GM23338 (cell line): ENCODE measurements at regions not wholly inside any gene's neighbourhood (a gene's known extent, or its start where the extent isn't known, plus 50 kb on each side); places are given as distances from the start of the nearest gene placed in this dataset.
A peak's percentile ranks its signal among the peaks of the same experiment; 100 is the strongest.

Experiments used
- ATAC-seq: fragments of 200-7000 bp; cut with Tn5 transposase; 3 replicates; pipeline ENCODE4 v1.9.1; 2020
- DNase-seq: peaks from one replicate; pipeline ENCODE4 v3.0.0-alpha.2; 2015; ENCODE audit warnings: low spot score
- H2AFZ ChIP-seq: fragments of 200-600 bp; sonication (generic); 2 replicates; pipeline ENCODE4 v1.8.0; 2016; ENCODE audit warnings: antibody characterized with exemption, mild to moderate bottlenecking, moderate library complexity
- H3F3A ChIP-seq: fragments of 200-600 bp; sonication (generic); replicated peaks from 2 replicates; pipeline ENCODE4 v1.8.0; 2017; ENCODE audit warnings: antibody characterized with exemption, mixed run types, low read depth
- H3K27ac ChIP-seq: fragments of 200-600 bp; sonication (generic); 2 replicates; pipeline ENCODE4 v1.6.1; 2016; ENCODE audit warnings: low read depth
- H3K27me3 ChIP-seq: fragments of 200-600 bp; sonication (generic); 2 replicates; pipeline ENCODE4 v1.8.0; 2016; ENCODE audit warnings: mild to moderate bottlenecking, mixed run types, moderate library complexity; ENCODE audit not compliant: insufficient read depth
- H3K36me3 ChIP-seq: fragments of 200-600 bp; sonication (generic); 2 replicates; pipeline ENCODE4 v1.8.0; 2016; ENCODE audit warnings: mild to moderate bottlenecking; ENCODE audit not compliant: insufficient read depth
- H3K4me1 ChIP-seq: fragments of 200-600 bp; sonication (generic); 2 replicates; pipeline ENCODE4 v1.8.0; 2016; ENCODE audit warnings: mild to moderate bottlenecking, moderate library complexity; ENCODE audit not compliant: insufficient read depth
- H3K4me2 ChIP-seq: fragments of 200-600 bp; sonication (generic); 2 replicates; pipeline ENCODE4 v1.7.1; 2017; ENCODE audit warnings: mixed run types
- H3K4me3 ChIP-seq: fragments of 200-600 bp; sonication (generic); 2 replicates; pipeline ENCODE4 v1.6.1; 2016; ENCODE audit warnings: mixed run types
- H3K79me2 ChIP-seq: fragments of 200-600 bp; sonication (generic); replicated peaks from 2 replicates; pipeline ENCODE4 v1.8.0; 2017; ENCODE audit warnings: mild to moderate bottlenecking; ENCODE audit not compliant: insufficient read depth
- H3K9me2 ChIP-seq: fragments of 200-600 bp; sonication (generic); 2 replicates; pipeline ENCODE4 v1.8.0; 2017; ENCODE audit not compliant: insufficient read depth
- H4K20me1 ChIP-seq: fragments of 200-600 bp; sonication (generic); replicated peaks from 2 replicates; pipeline ENCODE4 v1.8.0; 2017; ENCODE audit warnings: mild to moderate bottlenecking; ENCODE audit not compliant: insufficient read depth
- H3K27ac Mint-ChIP-seq: 2 replicates; pipeline ENCODE4 v1.8.0; 2020; ENCODE audit warnings: inconsistent platforms, mild to moderate bottlenecking, moderate library complexity, mixed read lengths
- H3K27me3 Mint-ChIP-seq: 3 replicates; pipeline ENCODE4 v1.8.0; 2022; ENCODE audit warnings: low read depth, mild to moderate bottlenecking, moderate library complexity, mixed read lengths, inconsistent platforms; ENCODE audit not compliant: insufficient read depth, poor library complexity
- H3K36me3 Mint-ChIP-seq: 3 replicates; pipeline ENCODE4 v1.8.0; 2021; ENCODE audit warnings: low read depth, mild to moderate bottlenecking, inconsistent platforms, moderate library complexity, mixed read lengths
- H3K4me1 Mint-ChIP-seq: 3 replicates; pipeline ENCODE4 v1.8.0; 2020; ENCODE audit warnings: mild to moderate bottlenecking, inconsistent platforms, mixed read lengths
- H3K4me3 Mint-ChIP-seq: 3 replicates; pipeline ENCODE4 v1.8.0; 2021; ENCODE audit warnings: moderate library complexity, mild to moderate bottlenecking, inconsistent platforms, mixed read lengths
- H3K9me3 Mint-ChIP-seq: 3 replicates; pipeline ENCODE4 v1.8.0; 2020; ENCODE audit warnings: moderate library complexity, mild to moderate bottlenecking, inconsistent platforms, mixed read lengths
- CREB1 ChIP-seq: fragments of 250-450 bp; sonication (Bioruptor Pico); IDR thresholded peaks from 2 replicates; pipeline ENCODE4 v1.5.0; 2020; ENCODE audit warnings: low read depth, mild to moderate bottlenecking, moderate library complexity
- EZH2 ChIP-seq: fragments of 200-600 bp; sonication (generic); IDR thresholded peaks from one replicate; pipeline ENCODE4 v1.8.0; 2017; ENCODE audit warnings: antibody characterized with exemption, mild to moderate bottlenecking, low read depth; ENCODE audit not compliant: unreplicated experiment
- EZH2phosphoT487 ChIP-seq: fragments of 200-600 bp; sonication (generic); IDR thresholded peaks from one replicate; pipeline ENCODE4 v1.8.1; 2018; ENCODE audit warnings: antibody characterized with exemption; ENCODE audit not compliant: unreplicated experiment
- NANOG ChIP-seq: IDR thresholded peaks from 2 replicates; pipeline ENCODE4 v1.6.1; 2016; ENCODE audit warnings: antibody characterized with exemption, borderline replicate concordance
- TF ChIP-seq, protein P1 (sequence below): IDR thresholded peaks from one replicate; pipeline ENCODE4 v1.6.1; 2018; ENCODE audit warnings: antibody characterized with exemption; ENCODE audit not compliant: unreplicated experiment
- TF ChIP-seq, protein P2 (sequence below): fragments of 250-450 bp; sonication (Bioruptor Pico); IDR thresholded peaks from 2 replicates; pipeline ENCODE4 v1.5.0; 2020; ENCODE audit warnings: mild to moderate bottlenecking, moderate library complexity
- TF ChIP-seq, protein P3 (sequence below), 2 experiments: fragments of 200-600 bp in 1 of 2; sonication (generic) in 1 of 2; conservative IDR thresholded peaks; 2 replicates each; pipeline versions ENCODE4 v1.5.1 to v1.6.1; 2016 to 2017; ENCODE audit warnings: antibody characterized with exemption in 2 of 2, low read depth in 2 of 2, mild to moderate bottlenecking in 2 of 2, moderate library complexity in 1 of 2

DNA sequence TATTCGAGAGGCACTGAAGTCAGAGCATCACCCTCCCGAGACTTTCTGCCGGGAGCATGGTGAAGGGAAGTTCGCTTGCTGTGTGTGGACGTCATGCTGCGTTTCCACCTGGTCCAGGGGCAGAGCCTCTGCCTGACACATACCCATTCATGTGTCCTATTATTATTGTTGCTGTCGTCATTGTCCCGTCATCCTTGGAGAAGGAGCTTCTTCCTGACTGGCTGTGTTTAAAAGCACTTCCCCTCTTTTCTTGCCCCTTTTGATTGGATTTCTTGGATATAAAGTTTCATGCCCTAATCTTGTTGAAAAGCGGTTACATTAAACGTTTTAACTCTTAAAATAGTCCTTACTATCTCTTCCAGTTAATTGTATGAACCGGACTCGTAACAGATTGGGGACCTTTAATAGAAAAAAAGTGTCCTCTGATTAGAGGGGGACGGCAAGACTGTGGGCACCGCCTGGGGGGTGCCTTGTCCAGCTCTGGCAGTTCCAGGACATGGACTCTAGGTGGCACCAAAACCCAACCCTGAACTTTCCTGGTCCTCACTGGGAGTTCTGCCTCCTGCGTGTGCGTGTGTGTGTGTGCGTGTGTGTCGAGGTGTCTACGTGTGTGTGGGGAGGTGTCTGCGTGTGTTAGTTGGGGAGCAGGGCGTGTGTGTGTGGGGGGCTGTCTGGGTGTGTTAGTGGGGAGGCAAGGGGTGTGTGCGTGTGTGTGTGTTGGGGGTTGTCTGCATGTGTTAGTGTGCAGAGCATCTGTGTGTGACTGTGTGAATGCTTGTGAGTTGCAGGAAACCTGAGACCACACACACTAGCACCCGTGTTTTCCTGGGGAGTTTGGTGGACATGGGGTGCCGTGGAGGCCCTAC is 133.3 kb upstream of the CIBAR2 start:
- H3K4me3 ChIP-seq = no peak overlapping the region
- Mint-ChIP-seq H3K27ac (no peak overlapping the region), H3K27me3 (peaks cover 17% of the 10 kb centered on the region), H3K4me1 (peaks cover 27% of the 10 kb centered on the region), H3K4me3 (no peak overlapping the region), H3K36me3 (no peaks in the 10 kb centered on the region; the same call in 2 of the 3 replicates), H3K9me3 (no peaks in the 10 kb centered on the region; the same call in 2 of the 3 replicates)
- TF ChIP-seq NANOG (no peak), EZH2phosphoT487 (no peak), CREB1 (no peak), EZH2 (no peak)
- TF ChIP-seq, protein P1, sequence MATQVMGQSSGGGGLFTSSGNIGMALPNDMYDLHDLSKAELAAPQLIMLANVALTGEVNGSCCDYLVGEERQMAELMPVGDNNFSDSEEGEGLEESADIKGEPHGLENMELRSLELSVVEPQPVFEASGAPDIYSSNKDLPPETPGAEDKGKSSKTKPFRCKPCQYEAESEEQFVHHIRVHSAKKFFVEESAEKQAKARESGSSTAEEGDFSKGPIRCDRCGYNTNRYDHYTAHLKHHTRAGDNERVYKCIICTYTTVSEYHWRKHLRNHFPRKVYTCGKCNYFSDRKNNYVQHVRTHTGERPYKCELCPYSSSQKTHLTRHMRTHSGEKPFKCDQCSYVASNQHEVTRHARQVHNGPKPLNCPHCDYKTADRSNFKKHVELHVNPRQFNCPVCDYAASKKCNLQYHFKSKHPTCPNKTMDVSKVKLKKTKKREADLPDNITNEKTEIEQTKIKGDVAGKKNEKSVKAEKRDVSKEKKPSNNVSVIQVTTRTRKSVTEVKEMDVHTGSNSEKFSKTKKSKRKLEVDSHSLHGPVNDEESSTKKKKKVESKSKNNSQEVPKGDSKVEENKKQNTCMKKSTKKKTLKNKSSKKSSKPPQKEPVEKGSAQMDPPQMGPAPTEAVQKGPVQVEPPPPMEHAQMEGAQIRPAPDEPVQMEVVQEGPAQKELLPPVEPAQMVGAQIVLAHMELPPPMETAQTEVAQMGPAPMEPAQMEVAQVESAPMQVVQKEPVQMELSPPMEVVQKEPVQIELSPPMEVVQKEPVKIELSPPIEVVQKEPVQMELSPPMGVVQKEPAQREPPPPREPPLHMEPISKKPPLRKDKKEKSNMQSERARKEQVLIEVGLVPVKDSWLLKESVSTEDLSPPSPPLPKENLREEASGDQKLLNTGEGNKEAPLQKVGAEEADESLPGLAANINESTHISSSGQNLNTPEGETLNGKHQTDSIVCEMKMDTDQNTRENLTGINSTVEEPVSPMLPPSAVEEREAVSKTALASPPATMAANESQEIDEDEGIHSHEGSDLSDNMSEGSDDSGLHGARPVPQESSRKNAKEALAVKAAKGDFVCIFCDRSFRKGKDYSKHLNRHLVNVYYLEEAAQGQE = no peak
- TF ChIP-seq, protein P2, sequence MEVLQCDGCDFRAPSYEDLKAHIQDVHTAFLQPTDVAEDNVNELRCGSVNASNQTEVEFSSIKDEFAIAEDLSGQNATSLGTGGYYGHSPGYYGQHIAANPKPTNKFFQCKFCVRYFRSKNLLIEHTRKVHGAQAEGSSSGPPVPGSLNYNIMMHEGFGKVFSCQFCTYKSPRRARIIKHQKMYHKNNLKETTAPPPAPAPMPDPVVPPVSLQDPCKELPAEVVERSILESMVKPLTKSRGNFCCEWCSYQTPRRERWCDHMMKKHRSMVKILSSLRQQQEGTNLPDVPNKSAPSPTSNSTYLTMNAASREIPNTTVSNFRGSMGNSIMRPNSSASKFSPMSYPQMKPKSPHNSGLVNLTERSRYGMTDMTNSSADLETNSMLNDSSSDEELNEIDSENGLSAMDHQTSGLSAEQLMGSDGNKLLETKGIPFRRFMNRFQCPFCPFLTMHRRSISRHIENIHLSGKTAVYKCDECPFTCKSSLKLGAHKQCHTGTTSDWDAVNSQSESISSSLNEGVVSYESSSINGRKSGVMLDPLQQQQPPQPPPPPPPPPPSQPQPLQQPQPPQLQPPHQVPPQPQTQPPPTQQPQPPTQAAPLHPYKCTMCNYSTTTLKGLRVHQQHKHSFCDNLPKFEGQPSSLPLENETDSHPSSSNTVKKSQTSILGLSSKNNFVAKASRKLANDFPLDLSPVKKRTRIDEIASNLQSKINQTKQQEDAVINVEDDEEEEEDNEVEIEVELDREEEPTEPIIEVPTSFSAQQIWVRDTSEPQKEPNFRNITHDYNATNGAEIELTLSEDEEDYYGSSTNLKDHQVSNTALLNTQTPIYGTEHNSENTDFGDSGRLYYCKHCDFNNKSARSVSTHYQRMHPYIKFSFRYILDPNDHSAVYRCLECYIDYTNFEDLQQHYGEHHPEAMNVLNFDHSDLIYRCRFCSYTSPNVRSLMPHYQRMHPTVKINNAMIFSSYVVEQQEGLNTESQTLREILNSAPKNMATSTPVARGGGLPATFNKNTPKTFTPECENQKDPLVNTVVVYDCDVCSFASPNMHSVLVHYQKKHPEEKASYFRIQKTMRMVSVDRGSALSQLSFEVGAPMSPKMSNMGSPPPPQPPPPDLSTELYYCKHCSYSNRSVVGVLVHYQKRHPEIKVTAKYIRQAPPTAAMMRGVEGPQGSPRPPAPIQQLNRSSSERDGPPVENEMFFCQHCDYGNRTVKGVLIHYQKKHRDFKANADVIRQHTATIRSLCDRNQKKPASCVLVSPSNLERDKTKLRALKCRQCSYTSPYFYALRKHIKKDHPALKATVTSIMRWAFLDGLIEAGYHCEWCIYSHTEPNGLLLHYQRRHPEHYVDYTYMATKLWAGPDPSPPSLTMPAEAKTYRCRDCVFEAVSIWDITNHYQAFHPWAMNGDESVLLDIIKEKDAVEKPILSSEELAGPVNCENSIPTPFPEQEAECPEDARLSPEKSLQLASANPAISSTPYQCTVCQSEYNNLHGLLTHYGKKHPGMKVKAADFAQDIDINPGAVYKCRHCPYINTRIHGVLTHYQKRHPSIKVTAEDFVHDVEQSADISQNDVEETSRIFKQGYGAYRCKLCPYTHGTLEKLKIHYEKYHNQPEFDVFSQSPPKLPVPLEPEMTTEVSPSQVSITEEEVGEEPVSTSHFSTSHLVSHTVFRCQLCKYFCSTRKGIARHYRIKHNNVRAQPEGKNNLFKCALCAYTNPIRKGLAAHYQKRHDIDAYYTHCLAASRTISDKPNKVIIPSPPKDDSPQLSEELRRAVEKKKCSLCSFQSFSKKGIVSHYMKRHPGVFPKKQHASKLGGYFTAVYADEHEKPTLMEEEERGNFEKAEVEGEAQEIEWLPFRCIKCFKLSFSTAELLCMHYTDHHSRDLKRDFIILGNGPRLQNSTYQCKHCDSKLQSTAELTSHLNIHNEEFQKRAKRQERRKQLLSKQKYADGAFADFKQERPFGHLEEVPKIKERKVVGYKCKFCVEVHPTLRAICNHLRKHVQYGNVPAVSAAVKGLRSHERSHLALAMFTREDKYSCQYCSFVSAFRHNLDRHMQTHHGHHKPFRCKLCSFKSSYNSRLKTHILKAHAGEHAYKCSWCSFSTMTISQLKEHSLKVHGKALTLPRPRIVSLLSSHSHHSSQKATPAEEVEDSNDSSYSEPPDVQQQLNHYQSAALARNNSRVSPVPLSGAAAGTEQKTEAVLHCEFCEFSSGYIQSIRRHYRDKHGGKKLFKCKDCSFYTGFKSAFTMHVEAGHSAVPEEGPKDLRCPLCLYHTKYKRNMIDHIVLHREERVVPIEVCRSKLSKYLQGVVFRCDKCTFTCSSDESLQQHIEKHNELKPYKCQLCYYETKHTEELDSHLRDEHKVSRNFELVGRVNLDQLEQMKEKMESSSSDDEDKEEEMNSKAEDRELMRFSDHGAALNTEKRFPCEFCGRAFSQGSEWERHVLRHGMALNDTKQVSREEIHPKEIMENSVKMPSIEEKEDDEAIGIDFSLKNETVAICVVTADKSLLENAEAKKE = no peak
- TF ChIP-seq, protein P3, sequence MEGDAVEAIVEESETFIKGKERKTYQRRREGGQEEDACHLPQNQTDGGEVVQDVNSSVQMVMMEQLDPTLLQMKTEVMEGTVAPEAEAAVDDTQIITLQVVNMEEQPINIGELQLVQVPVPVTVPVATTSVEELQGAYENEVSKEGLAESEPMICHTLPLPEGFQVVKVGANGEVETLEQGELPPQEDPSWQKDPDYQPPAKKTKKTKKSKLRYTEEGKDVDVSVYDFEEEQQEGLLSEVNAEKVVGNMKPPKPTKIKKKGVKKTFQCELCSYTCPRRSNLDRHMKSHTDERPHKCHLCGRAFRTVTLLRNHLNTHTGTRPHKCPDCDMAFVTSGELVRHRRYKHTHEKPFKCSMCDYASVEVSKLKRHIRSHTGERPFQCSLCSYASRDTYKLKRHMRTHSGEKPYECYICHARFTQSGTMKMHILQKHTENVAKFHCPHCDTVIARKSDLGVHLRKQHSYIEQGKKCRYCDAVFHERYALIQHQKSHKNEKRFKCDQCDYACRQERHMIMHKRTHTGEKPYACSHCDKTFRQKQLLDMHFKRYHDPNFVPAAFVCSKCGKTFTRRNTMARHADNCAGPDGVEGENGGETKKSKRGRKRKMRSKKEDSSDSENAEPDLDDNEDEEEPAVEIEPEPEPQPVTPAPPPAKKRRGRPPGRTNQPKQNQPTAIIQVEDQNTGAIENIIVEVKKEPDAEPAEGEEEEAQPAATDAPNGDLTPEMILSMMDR (conservative IDR thresholded peaks at IDR 0.05; ENCODE audit: low read depth in 2 of 2) = peak; percentile 78 to 86
- H4K20me1 ChIP-seq = no peaks in the 10 kb centered on the region; the same call in 1 of the 2 replicates
- DNase-seq = peak; percentile 82
- H3F3A ChIP-seq = peaks cover 7% of the 10 kb centered on the region; the same call in 1 of the 2 replicates
- H3K4me2 ChIP-seq = no peak overlapping the region
- no peak overlapping the region for H2AFZ ChIP-seq
- peak; percentile 69 for ATAC-seq
- no peaks in the 10 kb centered on the region for H3K36me3 ChIP-seq
- no peaks in the 10 kb centered on the region for H3K27me3 ChIP-seq
- H3K4me1 ChIP-seq = peaks cover 5% of the 10 kb centered on the region; the same call in 1 of the 2 replicates
- H3K79me2 ChIP-seq = peaks cover 8% of the 10 kb centered on the region
- no peaks in the 10 kb centered on the region for H3K9me2 ChIP-seq
- H3K27ac ChIP-seq = 0 out of 2 replicates have a peak overlapping the region, but pooled peaks have one; percentile 11
